NCI-H1092 treated with DMSO at 0.1 percent for 48 hours (cell line): ENCODE measurements at regions not wholly inside any gene's neighbourhood (a gene's known extent, or its start where the extent isn't known, plus 50 kb on each side); places are given as distances from the start of the nearest gene placed in this dataset.
"Not testable (repeated sequence)": the region's sequence is repeated elsewhere in the genome, so short reads cannot be mapped to it uniquely, and the experiment has no call there.

Source experiments
- DNase-seq: peaks from one replicate; lab custom pipeline; 2025; lab: John Stamatoyannopoulos, UW

DNA sequence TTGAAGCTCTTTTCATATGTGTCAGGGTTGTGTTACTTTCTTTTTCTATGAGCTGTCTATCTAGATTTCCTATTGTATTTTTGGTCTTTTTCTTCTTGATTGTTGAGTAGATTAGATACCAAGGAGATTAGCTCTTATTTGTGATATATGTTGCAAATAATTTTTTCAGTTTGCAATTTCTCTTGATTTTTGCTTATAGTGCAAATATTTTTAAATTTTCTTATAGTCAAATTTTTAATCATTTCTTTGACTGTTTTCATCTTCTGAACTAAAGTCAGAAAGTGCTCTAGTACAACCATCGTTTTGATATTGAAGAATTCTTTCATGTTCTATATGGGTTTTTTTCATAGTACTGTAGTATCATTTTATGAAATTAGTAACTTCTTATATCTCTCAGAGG is 193.7 kb downstream of the OSTF1 start:
- DNase-seq, result no peak

DNA sequence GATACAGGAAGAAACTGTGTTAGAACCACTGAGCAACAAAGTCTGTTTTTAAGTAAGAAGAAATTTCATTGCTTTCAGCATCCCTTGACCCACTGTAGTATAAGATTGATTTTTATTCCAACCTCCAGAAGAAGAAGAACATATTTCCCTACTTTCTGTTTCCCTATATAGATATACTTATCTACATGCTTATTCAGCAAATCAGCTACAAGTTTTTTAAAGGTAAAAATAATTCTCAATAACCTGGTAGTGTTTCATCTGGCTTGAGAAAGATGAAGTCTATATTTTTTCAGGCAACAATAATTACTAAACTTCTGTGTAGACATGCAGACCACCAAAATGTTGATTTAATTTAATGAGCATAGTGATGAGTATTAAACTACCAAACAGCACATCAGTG is 201.0 kb downstream of the OSTF1 start:
- DNase-seq, result no peak

DNA sequence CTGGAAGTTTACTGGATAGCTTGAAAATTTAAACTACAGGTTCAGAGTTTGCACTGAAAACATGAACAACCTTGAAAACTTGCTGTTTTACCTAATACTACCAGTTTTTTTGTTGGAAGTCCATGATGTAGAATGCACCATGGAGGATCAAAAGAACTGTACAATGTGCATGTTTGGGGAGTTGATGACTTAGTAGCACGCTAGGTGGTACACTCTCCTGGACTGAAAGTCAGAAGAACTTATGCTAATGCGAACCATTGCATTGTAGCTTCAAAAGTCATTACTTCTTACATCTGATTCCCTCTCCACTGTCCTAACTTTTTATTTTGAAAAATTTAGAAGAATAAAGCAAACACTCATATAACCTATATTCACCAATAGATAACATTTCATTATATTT is 211.0 kb downstream of the OSTF1 start:
- no peak for DNase-seq

DNA sequence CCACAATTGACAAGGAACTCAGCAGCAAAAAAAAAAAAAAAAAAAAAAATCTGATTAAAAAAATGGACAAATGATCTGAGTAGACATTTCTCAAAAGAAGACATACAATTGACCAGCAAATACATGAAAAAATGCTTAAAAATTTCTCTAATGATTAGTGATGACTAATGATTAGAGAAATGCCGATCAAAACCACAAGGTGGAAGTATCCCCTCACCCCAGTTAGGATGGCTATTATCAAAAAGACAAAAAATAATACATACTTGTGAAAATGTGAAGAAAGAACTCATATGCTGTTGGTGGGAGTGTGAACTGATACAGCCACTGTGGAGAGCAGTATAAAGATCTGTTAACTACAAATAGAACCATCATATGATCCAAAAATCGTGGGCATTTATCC is 245.3 kb downstream of the OSTF1 start:
- no peak for DNase-seq

DNA sequence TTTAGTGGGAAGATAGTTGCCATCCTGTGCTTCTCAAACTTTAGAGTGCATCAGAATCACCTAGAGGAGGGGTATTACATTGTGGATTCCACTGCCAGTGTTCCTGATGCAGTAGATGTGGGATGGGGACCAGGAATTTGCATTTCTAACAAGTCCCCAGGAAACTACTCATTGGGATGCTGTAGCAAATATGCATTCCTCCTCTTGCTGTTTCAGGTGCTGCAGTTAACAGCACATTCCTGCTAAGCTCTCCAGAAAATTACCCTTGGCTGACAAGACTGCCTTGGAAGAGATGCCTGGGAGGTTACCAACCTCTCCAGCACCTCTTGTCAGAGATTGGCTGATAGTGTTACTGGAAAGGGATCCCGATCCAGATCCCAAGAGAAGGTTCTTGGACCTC is 270.5 kb downstream of the OSTF1 start:
- DNase-seq, result no peak

DNA sequence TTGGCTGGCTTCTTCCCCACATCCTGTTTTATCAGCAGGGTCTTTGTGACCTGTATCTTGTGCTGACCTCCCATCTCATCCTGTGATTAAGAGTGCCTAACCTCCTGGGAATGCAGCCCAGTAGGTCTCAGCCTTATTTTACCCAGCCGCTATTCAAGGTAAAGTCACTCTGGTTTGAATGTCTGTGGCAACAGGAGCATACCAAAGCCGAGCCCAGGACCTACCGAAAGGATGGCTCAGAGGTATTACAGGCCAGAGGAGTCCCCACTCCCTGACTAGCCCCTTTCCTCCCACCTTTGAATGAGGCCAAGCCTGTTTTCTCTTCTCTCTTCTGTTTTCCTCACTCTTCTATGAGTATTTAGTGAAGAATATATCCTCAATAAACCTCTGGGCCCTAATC is 271.3 kb downstream of the OSTF1 start:
- no peak for DNase-seq

DNA sequence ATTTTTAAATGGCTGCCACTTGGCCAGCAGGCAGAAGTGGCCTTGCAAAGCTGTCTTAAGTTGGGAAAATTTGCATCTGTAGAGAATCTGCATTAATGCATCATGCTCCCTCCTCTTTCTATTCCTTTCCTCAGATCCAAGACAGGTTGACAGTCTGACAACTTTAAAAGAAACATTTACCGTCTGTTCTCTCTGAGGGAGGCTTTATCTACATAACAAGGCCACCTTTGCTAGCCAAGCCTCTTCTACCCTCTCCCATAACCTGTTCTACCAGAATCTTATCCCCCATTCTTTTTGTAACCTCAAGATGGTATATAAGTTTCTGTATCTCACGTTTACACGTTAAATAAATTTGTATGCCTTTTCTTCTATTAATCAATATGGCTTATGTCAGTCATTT is 271.9 kb downstream of the OSTF1 start:
- DNase-seq, result no peak

DNA sequence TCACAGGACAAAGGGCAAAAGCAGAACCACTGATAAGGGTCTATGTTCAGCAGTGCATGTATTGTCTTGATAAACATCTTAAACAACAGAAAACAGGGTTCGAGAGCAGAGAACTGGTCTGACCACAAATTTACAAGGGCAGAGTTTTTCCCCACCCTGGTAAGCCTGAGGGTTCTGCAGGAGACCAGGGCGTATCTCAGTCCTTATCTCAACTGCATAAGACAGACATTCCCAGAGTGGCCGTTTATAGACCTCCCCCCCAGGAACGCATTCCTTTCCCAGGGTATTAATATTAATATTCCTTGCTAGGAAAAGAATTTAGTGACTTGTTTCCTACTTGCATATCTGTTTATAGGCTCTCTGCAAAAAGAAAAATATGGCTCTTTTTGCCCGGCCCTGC is 274.1 kb downstream of the OSTF1 start:
- DNase-seq, result not testable (repeated sequence)

DNA sequence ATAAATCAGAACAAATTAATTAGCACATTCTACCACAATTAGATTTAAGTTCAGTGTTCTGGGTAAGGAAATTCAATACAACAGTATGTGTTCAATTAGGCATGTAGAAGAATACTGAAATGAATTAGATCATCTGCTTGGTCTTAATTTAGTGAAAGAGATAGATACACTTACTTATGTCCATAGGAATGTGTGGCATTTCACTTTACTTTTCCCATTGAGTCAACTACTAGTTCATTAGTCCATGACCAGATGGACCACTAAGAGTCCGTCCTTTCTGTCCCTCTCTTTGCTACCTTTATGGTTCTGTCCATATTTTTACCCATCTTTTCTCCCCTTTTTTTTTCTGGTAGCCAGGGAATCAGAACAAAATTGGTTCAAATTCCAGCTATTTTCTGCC is 276.9 kb downstream of the OSTF1 start:
- DNase-seq, result no peak

DNA sequence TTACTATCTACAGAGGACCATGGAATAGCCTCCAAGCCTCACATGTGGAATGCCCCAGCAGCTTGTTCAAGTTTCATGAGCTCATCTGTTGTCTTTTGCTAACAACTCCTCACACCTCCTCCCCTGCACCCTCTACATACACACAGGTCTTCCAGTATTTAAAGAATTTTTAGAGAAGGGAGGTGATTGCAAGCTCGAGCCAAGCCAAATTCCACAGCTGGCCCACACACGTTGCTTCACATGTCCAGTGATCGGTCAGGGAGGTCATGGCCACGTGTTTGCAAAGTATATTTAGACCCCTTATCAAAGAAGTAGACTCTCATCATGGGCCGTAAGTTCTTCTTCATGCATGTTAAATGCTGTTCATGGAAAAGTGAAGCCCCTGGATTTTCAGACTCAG is 281.7 kb downstream of the OSTF1 start:
- no peak for DNase-seq

DNA sequence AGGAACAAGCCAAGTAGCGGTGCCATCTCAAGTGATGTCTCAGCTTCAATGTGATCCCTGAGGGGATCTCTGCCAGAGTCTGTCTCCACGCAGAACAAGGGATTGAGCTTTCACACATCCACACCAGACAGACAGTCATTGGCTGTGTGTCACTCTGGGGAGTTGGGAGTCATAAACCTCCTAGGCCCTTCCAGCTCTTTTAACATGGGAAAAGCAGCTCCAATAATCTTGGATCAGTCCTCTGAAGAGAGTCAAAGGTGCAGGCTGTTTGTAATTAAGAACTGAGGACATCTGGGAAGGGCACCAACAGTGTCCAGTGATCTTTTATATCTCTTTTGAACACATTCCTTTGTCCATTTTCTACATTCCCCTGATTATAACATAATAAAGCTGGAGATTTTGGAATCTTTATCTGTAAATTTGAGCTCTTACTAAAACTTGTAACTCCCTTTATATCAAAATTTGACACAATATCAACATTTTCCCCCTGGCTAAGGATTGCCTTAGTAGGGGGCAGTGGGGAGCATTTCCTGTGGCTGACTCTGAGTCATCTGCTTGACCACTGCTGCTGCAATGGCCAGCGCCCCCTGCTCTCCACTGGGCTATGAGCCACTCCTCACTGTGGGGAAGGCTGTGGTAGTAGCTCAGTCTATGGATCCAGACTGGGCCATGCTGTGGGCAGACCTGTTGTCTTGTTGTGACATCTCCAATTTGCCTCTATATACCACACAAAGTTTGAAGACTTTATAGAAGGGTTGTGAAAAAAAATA is 284.4 kb downstream of the OSTF1 start:
- DNase-seq, result no peak

DNA sequence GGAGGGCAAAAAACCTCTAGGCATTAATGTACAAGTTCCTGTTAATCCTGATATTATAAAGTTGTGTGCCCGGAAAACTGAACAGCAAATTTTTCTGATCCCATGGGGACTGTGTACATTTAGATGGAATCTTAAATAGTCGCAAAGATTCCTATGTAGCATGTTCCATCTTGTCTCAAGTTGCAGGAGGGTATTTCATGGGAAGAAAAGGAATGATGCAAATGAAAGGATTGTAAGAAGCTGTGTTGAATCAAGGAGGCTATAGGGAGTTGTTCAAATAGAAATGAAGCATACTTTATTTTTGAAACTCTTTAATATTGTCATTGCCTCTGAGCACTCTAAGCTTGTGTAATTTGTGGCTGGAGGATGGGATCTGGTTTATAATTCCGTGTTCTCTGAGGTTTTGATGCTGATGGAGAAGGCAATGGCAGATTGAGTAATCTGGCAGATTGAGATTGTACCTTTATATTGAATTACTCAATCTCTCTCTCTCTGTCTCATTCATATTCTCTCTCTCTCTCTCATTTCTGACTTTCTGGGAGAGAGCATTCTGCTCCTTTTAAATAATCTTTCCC is 288.5 kb downstream of the OSTF1 start:
- DNase-seq, result no peak

DNA sequence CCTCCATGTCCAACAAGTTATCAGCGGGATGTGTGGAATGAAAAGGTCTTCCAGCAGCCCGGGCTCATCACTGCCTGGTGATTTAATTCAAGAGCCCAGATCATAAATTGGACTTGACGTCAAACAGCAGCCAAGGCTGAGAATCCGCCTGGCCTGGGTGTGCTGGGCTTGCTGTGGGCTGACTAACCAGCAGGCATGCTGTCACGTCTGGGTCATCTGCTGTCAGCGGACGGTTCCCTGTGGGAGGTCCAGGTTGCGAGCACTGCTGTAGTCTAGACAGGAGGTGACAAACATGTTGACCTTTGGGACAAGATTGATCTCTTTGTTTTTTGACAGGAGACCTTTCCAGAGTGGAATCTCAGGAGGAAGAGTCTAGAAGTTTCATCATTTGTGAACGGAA is 289.7 kb downstream of the OSTF1 start:
- no peak for DNase-seq

DNA sequence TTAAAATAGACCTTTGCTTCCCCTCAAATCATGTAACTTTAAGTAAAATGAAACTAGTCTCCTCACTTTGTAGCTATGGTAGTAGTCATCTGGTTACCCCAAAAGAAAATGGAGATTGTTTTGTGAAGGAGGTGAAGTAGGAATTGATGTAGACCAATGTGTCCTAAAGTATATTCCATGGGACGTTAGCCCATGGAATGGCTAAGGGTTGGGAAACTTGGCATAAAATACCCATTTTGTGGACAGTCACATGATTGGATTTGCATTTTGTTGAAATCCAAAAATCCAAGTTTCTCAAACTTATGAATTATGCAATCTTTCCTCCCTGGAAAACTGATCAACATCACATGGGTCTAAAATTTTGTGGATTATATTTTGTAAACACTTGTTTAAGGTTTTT is 290.6 kb downstream of the OSTF1 start:
- no peak for DNase-seq

DNA sequence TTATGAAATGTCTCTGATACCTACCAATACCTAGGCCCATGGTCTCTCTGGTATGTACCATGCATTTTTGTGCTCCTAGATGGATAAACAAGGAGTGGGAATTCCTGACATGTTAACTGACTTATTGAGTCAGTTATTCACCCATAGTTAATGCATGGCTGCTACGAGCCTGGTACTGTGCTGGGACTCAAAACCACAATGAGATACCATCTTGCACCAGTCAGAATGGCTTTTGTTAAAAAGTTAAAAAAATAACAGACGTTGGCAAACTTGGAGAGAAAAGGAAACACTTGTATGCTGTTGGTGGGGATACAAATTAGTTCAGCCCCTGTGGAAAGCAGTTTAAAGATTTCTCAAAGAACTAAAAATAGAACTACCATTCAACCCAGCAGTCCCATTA is 293.8 kb downstream of the OSTF1 start:
- DNase-seq, result no peak

DNA sequence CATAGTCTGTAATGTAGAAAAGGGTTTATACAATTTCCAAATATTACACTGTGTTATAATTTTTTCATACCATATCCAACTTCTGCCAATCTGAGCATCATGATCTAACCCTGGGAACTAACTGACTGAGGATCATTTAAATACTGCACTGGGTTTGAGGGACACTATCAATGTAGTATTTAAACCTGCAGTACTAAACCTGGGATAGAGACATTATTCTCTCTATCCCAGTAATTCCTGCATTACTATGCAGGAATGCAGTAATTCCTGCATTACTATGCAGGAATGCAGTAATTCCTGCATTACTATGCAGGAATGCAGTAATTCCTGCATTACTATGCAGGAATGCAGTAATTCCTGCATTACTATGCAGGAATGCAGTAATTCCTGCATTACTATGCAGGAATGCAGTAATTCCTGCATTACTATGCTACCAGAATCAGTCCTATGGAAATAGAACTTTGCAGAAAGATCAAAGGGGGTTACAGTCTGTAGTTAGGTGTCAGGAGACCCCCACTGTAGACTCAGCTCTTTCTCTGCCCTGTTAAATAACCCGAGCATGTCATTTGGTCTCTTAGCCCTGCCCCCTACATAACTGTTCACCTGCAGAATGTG is 295.2 kb downstream of the OSTF1 start:
- not testable (repeated sequence) for DNase-seq

DNA sequence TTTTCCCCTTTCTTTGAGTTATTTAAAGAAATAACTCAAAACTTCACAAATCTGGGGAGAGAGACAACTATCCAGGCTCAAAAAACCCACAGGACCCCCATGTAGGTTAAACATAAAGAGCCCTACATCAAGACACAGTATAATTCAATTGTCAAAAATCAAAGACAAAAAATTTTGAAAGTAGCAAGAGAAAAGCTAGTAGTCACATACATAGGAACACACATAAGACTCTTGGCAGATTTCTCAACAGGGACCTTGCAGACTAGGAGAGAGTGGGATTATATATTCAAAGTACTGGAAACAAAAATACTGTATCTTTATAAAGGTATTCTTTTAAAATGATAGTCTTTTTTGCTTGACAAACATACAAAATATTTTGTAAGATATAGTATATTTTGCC is 296.9 kb downstream of the OSTF1 start:
- no peak for DNase-seq

DNA sequence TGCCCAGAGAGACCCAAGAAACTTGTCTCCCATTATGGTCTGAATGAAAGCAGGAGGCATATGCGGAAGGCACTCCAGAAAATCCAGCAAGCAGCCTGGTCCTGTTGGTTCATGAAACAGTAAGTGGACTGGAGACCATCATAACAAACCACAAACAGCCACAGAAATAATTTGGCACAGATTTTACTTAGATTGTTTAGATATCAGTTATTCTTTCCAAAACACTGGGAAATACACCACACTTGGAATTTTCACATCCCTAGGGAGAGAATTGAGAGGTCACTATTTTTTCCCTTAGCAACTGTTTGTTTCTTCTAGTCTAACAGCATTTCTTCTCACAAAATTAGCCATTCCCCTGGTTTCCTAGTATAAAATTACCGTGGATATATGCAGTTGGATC is 300.8 kb downstream of the OSTF1 start:
- no peak for DNase-seq

DNA sequence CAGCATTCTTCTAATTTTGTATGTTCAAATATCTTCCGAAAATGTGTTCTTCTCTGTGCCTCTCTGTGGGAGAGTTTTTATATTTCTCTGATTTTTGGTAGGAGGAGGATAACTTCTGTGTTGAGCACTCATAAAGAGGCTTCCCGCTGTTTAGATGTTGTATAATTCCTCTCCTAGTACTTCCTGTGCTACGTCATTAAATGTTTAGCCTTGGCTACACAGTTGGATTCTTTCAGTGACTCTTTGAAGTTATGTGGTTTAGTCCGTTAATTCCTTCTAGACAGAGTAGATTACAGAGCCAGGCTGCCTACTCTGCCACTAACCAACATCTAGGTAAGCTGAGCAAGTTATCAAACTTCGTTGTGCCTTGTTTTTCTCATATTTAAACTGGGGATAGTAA is 302.6 kb downstream of the OSTF1 start:
- no peak for DNase-seq

DNA sequence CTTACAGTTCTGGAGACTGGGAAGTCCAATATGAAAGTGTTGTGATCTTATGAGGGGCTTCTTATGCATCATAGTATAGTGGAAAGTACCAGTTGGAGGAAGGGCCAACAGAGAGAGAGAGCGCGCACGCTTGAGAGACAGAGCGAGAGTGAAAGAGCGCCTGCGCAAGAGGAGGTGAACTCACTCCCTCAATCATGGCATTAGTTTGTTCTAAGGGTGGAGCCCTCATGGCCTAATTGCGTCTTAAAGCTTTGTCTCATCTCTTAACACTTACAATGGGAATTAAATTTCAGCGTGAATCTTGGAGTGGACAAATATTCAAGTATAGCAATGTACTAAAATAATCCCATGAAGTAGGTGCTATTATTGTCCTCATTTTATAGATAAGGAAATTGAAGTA is 303.2 kb downstream of the OSTF1 start:
- no peak for DNase-seq

DNA sequence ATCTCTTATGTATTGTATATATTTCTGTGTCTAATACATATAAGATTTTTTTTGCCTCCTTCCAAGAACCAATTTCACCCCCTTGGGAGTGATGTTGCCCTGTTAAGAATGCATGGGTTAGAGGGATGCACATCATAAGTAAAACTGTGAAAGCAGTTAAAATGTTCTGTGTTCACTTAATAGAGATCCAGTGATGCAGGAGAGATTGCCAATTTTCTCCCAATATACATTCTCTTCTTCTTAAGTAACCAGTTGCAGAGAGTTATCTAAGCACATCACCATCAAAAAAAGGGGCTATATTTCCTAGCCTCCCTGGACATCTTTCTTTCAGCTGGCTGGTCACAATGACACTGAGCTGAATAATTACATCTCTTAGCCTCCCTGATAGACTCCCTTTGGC is 307.0 kb downstream of the OSTF1 start:
- no peak for DNase-seq

DNA sequence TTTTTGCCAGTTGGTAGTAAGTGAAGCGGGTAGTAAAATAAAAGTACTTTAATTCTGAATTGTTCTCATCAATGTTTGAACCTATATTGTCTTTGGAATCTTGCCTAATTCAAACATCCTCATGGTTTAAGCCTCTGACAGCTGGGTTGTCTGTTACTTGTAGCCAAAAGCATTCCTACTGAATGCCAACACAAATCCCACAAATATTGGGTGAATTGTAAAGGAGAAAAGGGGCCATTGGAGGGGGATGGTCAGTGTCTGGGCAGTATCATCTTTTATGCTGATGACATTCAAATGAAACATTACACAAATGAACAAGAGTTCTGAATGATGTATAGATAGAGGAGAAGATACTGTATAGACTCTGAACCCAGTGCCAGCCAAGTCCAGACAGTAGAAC is 309.5 kb downstream of the OSTF1 start:
- DNase-seq, result no peak

DNA sequence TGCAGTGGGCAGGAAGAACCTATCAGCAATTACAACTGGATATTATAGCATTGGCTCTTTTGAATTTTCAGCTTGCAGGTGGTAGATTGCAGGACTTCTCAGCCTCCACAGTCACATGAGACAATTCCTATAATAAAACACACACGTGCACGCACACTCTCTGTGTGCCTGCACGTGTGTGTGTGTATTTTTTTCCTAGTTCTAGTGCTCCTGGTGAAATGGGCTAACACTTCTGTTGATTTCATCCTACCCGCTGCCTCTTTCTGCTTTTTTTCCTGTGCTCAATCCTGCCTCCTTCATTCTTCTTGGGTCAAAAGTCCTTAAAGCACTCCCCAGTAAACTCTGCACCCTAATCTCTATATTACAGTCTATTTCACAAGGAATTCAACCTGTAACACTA is 320.1 kb downstream of the OSTF1 start:
- no peak for DNase-seq

DNA sequence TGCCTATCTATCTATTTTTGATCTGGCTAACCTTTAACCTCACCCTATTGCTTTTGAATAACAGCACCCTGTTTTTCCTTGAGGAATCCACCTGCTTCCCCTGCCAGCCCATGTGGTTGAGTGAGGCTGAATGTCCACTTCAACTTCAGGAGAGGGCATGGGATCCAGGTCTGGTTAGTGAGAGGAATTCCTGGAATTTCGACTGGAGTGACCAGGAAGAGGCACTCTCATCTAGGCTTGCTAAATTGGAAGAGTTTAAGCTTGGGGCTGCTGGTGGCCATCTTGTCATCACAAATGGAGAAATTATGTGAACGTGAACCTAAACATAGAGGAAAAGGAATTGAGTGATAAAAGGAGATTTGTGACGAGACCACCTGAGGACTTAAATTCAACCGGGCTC is 322.1 kb downstream of the OSTF1 start:
- DNase-seq, result no peak
